AG04449 (cell line): ENCODE measurements at regions not wholly inside any gene's neighbourhood (a gene's known extent, or its start where the extent isn't known, plus 50 kb on each side); places are given as distances from the start of the nearest gene placed in this dataset.
A peak's percentile ranks its signal among the peaks of the same experiment; 100 is the strongest.

Experiments
- CTCF ChIA-PET: fragments of 350-600 bp; formaldehyde crosslinking; extraction: SDS; loops from one replicate; lab custom pipeline; 2021; ENCODE audit warnings: antibody characterized with exemption; lab: Yijun Ruan, JAX
- POLR2A ChIA-PET: fragments of 400-600, 350-600 bp; formaldehyde crosslinking; extraction: SDS; loops from one replicate; lab custom pipeline; 2020; ENCODE audit warnings: antibody characterized with exemption, inconsistent platforms; lab: Yijun Ruan, JAX
- DNase-seq: peaks from one replicate; pipeline ENCODE4 v3.0.0-alpha.2; 2010; ENCODE audit warnings: low read depth, low spot score
- H3K4me3 ChIP-seq: 2 replicates; pipeline ENCODE4 v1.5.1; 2011; ENCODE audit warnings: low read depth, mild to moderate bottlenecking, control low read depth, low read length
- CTCF ChIP-seq: IDR thresholded peaks from one replicate; pipeline ENCODE4 v1.5.1; 2011; ENCODE audit warnings: mild to moderate bottlenecking, moderate library complexity, low read length, control low read depth, inconsistent platforms; ENCODE audit not compliant: insufficient read depth; ENCODE audit errors: missing control alignments

GRCh38 chr21:38990424-38990794, 184.7 kb downstream of the ETS2 start:
- DNase-seq, result no peak
- no peak for TF ChIP-seq CTCF
- POLR2A ChIA-PET, result interaction anchor here (1.0 kb wide), 1 partner anchor 42 kb away, joined by 4 read pairs; no protein-coding TSS in a partner anchor
- H3K4me3 ChIP-seq, result no peak overlapping the region
- CTCF ChIA-PET, result no interaction called here

GRCh38 chr21:38989745-38990423, 184.2 kb downstream of the ETS2 start:
- TF ChIP-seq CTCF, result no peak
- ChIA-PET POLR2A (interaction anchor here (0.6 to 1.0 kb wide), 2 partner anchors 41 to 217 kb away, joined by 3 to 4 read pairs; no protein-coding TSS in a partner anchor), CTCF (no interaction called here)
- H3K4me3 ChIP-seq, result no peak overlapping the region
- peak; percentile 42 for DNase-seq

- TF ChIP-seq CTCF, result no peak
- ChIA-PET CTCF (interaction anchor here (1.4 kb wide), 1 partner anchor 277 kb away, joined by 3 read pairs; no protein-coding TSS in a partner anchor), POLR2A (interaction anchor here (0.6 to 1.0 kb wide), 2 partner anchors 41 to 216 kb away, joined by 3 to 4 read pairs; no protein-coding TSS in a partner anchor)
- H3K4me3 ChIP-seq, result no peak overlapping the region
- no peak for DNase-seq
Observed at GRCh38 chr21:38989379-38989744, 183.6 kb downstream of the ETS2 start.

- ChIA-PET POLR2A (interaction anchor here (0.6 kb wide), 1 partner anchor 215 kb away, joined by 3 read pairs; no protein-coding TSS in a partner anchor), CTCF (interaction anchor here (1.4 kb wide), 1 partner anchor 277 kb away, joined by 3 read pairs; no protein-coding TSS in a partner anchor)
- H3K4me3 ChIP-seq, result no peak overlapping the region
- no peak for TF ChIP-seq CTCF
- DNase-seq, result no peak
Observed at GRCh38 chr21:38988509-38989378, 183.0 kb downstream of the ETS2 start.

GRCh38 chr21:38987633-38988508, 182.1 kb downstream of the ETS2 start:
- no peak for DNase-seq
- no peak overlapping the region for H3K4me3 ChIP-seq
- ChIA-PET CTCF (interaction anchor here (1.4 kb wide), 1 partner anchor 276 kb away, joined by 3 read pairs; no protein-coding TSS in a partner anchor), POLR2A (no interaction called here)
- no peak for TF ChIP-seq CTCF
